HEK293 (cell line): ENCODE measurements at regions not wholly inside any gene's neighbourhood (a gene's known extent, or its start where the extent isn't known, plus 50 kb on each side); places are given as distances from the start of the nearest gene placed in this dataset.

Source experiments
- CTCF ChIA-PET: fragments of 350-600 bp; formaldehyde crosslinking; extraction: SDS; loops from one replicate; lab custom pipeline; 2021; ENCODE audit warnings: antibody characterized with exemption; lab: Yijun Ruan, JAX
- POLR2A ChIA-PET: fragments of 300-600 bp; formaldehyde crosslinking; extraction: SDS; loops from one replicate; lab custom pipeline; 2020; ENCODE audit warnings: antibody characterized with exemption, inconsistent platforms; lab: Yijun Ruan, JAX
- H3K27ac ChIP-seq: fragments of 200-500 bp; sonication (Bioruptor generic); 2 replicates; pipeline ENCODE4 v1.5.1; 2014; ENCODE audit warnings: low read depth, low read length, control low read depth, inconsistent platforms; ENCODE audit errors: extremely low read depth
- H3K36me3 ChIP-seq, 2 experiments: fragments of 200-500 bp in 1 of 2; sonication (Bioruptor generic) in 1 of 2; 1 replicate in 1 of 2; 2 replicates in 1 of 2; pipeline ENCODE4 v1.5.1; 2014 to 2017; ENCODE audit warnings: inconsistent platforms in 2 of 2, low read length in 2 of 2; ENCODE audit not compliant: control insufficient read depth in 2 of 2, insufficient read depth in 1 of 2
- H3K4me1 ChIP-seq: fragments of 200-500 bp; sonication (Bioruptor generic); 2 replicates; pipeline ENCODE4 v1.5.1; 2014; ENCODE audit warnings: mild to moderate bottlenecking, low read length, inconsistent platforms; ENCODE audit not compliant: control insufficient read depth, insufficient read depth
- H3K4me3 ChIP-seq: 2 replicates; pipeline ENCODE4 v1.5.1; 2011; ENCODE audit warnings: low read depth, mild to moderate bottlenecking, control low read depth, low read length, moderate library complexity
- H3K9me3 ChIP-seq: fragments of 200-500 bp; sonication (Bioruptor generic); 2 replicates; pipeline ENCODE4 v1.5.1; 2014; ENCODE audit warnings: low read depth, low read length, inconsistent platforms; ENCODE audit not compliant: control insufficient read depth, insufficient read depth
- ATF2 ChIP-seq: fragments of 450-650 bp; formaldehyde crosslinking; IDR thresholded peaks from 2 replicates; pipeline ENCODE4 v1.5.1; 2016; ENCODE audit warnings: missing biosample characterization, missing genetic modification characterization, low read depth
- BCL11A ChIP-seq: fragments of 450-650 bp; formaldehyde crosslinking; IDR thresholded peaks from 2 replicates; pipeline ENCODE4 v1.5.1; 2016; ENCODE audit warnings: low read depth, missing biosample characterization, missing genetic modification characterization
- CTCF ChIP-seq: fragments of 450-650 bp; formaldehyde crosslinking; IDR thresholded peaks from 2 replicates; pipeline ENCODE4 v1.5.1; 2016; ENCODE audit warnings: missing biosample characterization, missing genetic modification characterization
- ELK4 ChIP-seq: IDR thresholded peaks from 2 replicates; pipeline ENCODE4 v1.6.1; 2011; ENCODE audit warnings: mild to moderate bottlenecking, low read depth, low read length, borderline replicate concordance
- GLIS2 ChIP-seq: fragments of 450-650 bp; formaldehyde crosslinking; IDR thresholded peaks from 2 replicates; pipeline ENCODE4 v1.5.1; 2016; ENCODE audit warnings: missing biosample characterization, missing genetic modification characterization
- KLF10 ChIP-seq: fragments of 450-650 bp; IDR thresholded peaks from 2 replicates; pipeline ENCODE4 v1.5.1; 2018; ENCODE audit warnings: missing biosample characterization, mild to moderate bottlenecking, missing genetic modification characterization
- KLF8 ChIP-seq: fragments of 450-650 bp; formaldehyde crosslinking; IDR thresholded peaks from 2 replicates; pipeline ENCODE4 v1.5.1; 2016; ENCODE audit warnings: missing biosample characterization, missing genetic modification characterization
- TRIM28 ChIP-seq: IDR thresholded peaks from 2 replicates; pipeline ENCODE4 v1.6.1; 2011; ENCODE audit warnings: low read length, control low read depth, borderline replicate concordance
- ZBTB10 ChIP-seq: fragments of 450-650 bp; formaldehyde crosslinking; IDR thresholded peaks from 2 replicates; pipeline ENCODE4 v1.5.1; 2016; ENCODE audit warnings: missing biosample characterization, missing genetic modification characterization
- ZBTB8A ChIP-seq: fragments of 450-650 bp; formaldehyde crosslinking; IDR thresholded peaks from 2 replicates; pipeline ENCODE4 v1.5.1; 2016; ENCODE audit warnings: missing biosample characterization, missing genetic modification characterization
- ZFP37 ChIP-seq: fragments of 450-650 bp; formaldehyde crosslinking; IDR thresholded peaks from 2 replicates; pipeline ENCODE4 v1.5.1; 2016; ENCODE audit warnings: missing biosample characterization, missing genetic modification characterization
- ZFP69B ChIP-seq: fragments of 450-650 bp; formaldehyde crosslinking; IDR thresholded peaks from 2 replicates; pipeline ENCODE4 v1.5.1; 2016; ENCODE audit warnings: missing biosample characterization, missing genetic modification characterization
- ZNF10 ChIP-seq: fragments of 450-650 bp; formaldehyde crosslinking; IDR thresholded peaks from 2 replicates; pipeline ENCODE4 v1.5.1; 2017; ENCODE audit warnings: missing biosample characterization, missing genetic modification characterization
- ZNF121 ChIP-seq: fragments of 450-650 bp; formaldehyde crosslinking; IDR thresholded peaks from 2 replicates; pipeline ENCODE4 v1.5.1; 2016; ENCODE audit warnings: missing biosample characterization, missing genetic modification characterization
- ZNF157 ChIP-seq: fragments of 450-650 bp; formaldehyde crosslinking; IDR thresholded peaks from 2 replicates; pipeline ENCODE4 v1.5.1; 2016; ENCODE audit warnings: missing biosample characterization, missing genetic modification characterization
- ZNF18 ChIP-seq: fragments of 450-650 bp; formaldehyde crosslinking; IDR thresholded peaks from 2 replicates; pipeline ENCODE4 v1.5.1; 2016; ENCODE audit warnings: missing biosample characterization, missing genetic modification characterization
- ZNF394 ChIP-seq: fragments of 450-650 bp; formaldehyde crosslinking; IDR thresholded peaks from 2 replicates; pipeline ENCODE4 v1.5.1; 2016; ENCODE audit warnings: missing biosample characterization, missing genetic modification characterization, mild to moderate bottlenecking, moderate library complexity, borderline replicate concordance
- ZNF488 ChIP-seq: fragments of 450-650 bp; formaldehyde crosslinking; IDR thresholded peaks from 2 replicates; pipeline ENCODE4 v1.5.1; 2016; ENCODE audit warnings: missing biosample characterization, missing genetic modification characterization
- ZNF521 ChIP-seq: fragments of 450-650 bp; formaldehyde crosslinking; IDR thresholded peaks from 2 replicates; pipeline ENCODE4 v1.5.1; 2017; ENCODE audit warnings: missing biosample characterization, mild to moderate bottlenecking, missing genetic modification characterization
- ZNF571 ChIP-seq: fragments of 450-650 bp; formaldehyde crosslinking; IDR thresholded peaks from 2 replicates; pipeline ENCODE4 v1.5.0; 2017; ENCODE audit warnings: missing biosample characterization, missing genetic modification characterization
- ZNF658 ChIP-seq: fragments of 450-650 bp; formaldehyde crosslinking; IDR thresholded peaks from 2 replicates; pipeline ENCODE4; 2016; ENCODE audit warnings: missing biosample characterization, missing genetic modification characterization
- ZNF747 ChIP-seq: fragments of 450-650 bp; formaldehyde crosslinking; IDR thresholded peaks from 2 replicates; pipeline ENCODE4 v1.5.1; 2016; ENCODE audit warnings: missing biosample characterization, missing genetic modification characterization
- ZSCAN18 ChIP-seq: fragments of 450-650 bp; formaldehyde crosslinking; IDR thresholded peaks from 2 replicates; pipeline ENCODE4 v1.5.1; 2016; ENCODE audit warnings: missing biosample characterization, missing genetic modification characterization
- ZSCAN23 ChIP-seq: fragments of 450-650 bp; formaldehyde crosslinking; IDR thresholded peaks from 2 replicates; pipeline ENCODE4 v1.5.1; 2016; ENCODE audit warnings: missing biosample characterization, missing genetic modification characterization

- Histone ChIP-seq H3K27ac (no peak overlapping the region), H3K36me3 (no peaks in the 10 kb centered on the region), H3K9me3 (no peaks in the 10 kb centered on the region), H3K4me1 (no peaks in the 10 kb centered on the region), H3K4me3 (no peak overlapping the region)
- ChIA-PET POLR2A (no interaction called here), CTCF (no interaction called here)
- no peak for TF ChIP-seq ZFP69B
- no peak for TF ChIP-seq ZSCAN23
- TF ChIP-seq ZNF521 (tag by site-specific recombination): no peak
- no peak for TF ChIP-seq ZSCAN18 (tag by site-specific recombination)
- no peak for TF ChIP-seq ZFP37
- no peak for TF ChIP-seq ZNF488
- no peak for TF ChIP-seq CTCF (tag by site-specific recombination)
- TF ChIP-seq ELK4: no peak
- no peak for TF ChIP-seq ZNF18 (tag by site-specific recombination)
- TF ChIP-seq KLF8 (tag by site-specific recombination): no peak
- no peak for TF ChIP-seq ZNF10 (tag by site-specific recombination)
- no peak for TF ChIP-seq ZNF121
- no peak for TF ChIP-seq ZNF571 (tag by site-specific recombination)
- no peak for TF ChIP-seq ZNF658 (tag by site-specific recombination)
- TF ChIP-seq ATF2 (tag by site-specific recombination): no peak
- TF ChIP-seq ZNF157 (tag by site-specific recombination): no peak
- TF ChIP-seq GLIS2 (tag by site-specific recombination): no peak
Measured at GRCh38 chr5:57844410-57844809, 361.8 kb upstream of the ACTBL2 start.

- H3K4me1 ChIP-seq: no peaks in the 10 kb centered on the region
- H3K27ac ChIP-seq: no peak overlapping the region
- CTCF ChIA-PET: no interaction called here
Measured at GRCh38 chr5:57843059-57843367, 360.4 kb upstream of the ACTBL2 start.

More at GRCh38 chr5:57843059-57843367, 360.4 kb upstream of the ACTBL2 start:
- TF ChIP-seq TRIM28 (no peak), ZNF747 (tag by site-specific recombination) (no peak), KLF10 (no peak), BCL11A (no peak), ZBTB8A (tag by site-specific recombination) (no peak), ZBTB10 (no peak), ZNF394 (tag by site-specific recombination) (no peak)
- Histone ChIP-seq H3K36me3 (no peaks in the 10 kb centered on the region), H3K4me3 (no peak overlapping the region), H3K9me3 (no peaks in the 10 kb centered on the region)
- POLR2A ChIA-PET: no interaction called here
